Tibial nerve (tissue), 4 donors: ENCODE measurements at regions not wholly inside any gene's neighbourhood (a gene's known extent, or its start where the extent isn't known, plus 50 kb on each side); places are given as distances from the start of the nearest gene placed in this dataset.

Experiments used
- DNase-seq, 2 donors: peaks; one replicate each; pipeline ENCODE4 v3.0.0-alpha.2; 2019; ENCODE audit warnings: low spot score in 2 of 2
- H3K27ac ChIP-seq, 4 donors: fragments of 200-600 bp; sonication (generic) in 3 of 4; one replicate each; pipeline ENCODE4 v1.5.1; 2017 to 2019; ENCODE audit warnings: mild to moderate bottlenecking in 1 of 4
- H3K27me3 ChIP-seq, 2 donors: fragments of 200-600 bp; sonication (generic) in 1 of 2; one replicate each; pipeline versions ENCODE4 v1.5.1 to v1.6.0; 2017 to 2019
- H3K36me3 ChIP-seq, 3 donors: fragments of 200-600 bp; sonication (generic); one replicate each; pipeline ENCODE4 v1.5.1; 2018 to 2019
- H3K4me1 ChIP-seq, 4 donors: fragments of 200-600 bp; sonication (generic) in 3 of 4; one replicate each; pipeline ENCODE4 v1.5.1; 2017 to 2019
- H3K4me3 ChIP-seq, 4 donors: fragments of 200-600 bp; sonication (generic) in 3 of 4; one replicate each; pipeline ENCODE4 v1.5.1; 2017 to 2019; ENCODE audit warnings: mild to moderate bottlenecking in 1 of 4, moderate library complexity in 1 of 4
- H3K9me3 ChIP-seq, 4 donors: fragments of 200-600 bp; sonication (generic) in 3 of 4; one replicate each; pipeline ENCODE4 v1.5.1; 2017 to 2019
- EP300 ChIP-seq, 2 donors: sonication (generic); formaldehyde crosslinking; IDR thresholded peaks; one replicate each; pipeline ENCODE4 v1.6.1; 2017; ENCODE audit warnings: antibody characterized with exemption in 2 of 2, mild to moderate bottlenecking in 1 of 2
- POLR2A ChIP-seq, 2 donors: fragments of 450-650 bp; IDR thresholded peaks; one replicate each; pipeline ENCODE4 v1.6.1; 2017; ENCODE audit warnings: antibody characterized with exemption in 2 of 2, mild to moderate bottlenecking in 2 of 2, moderate library complexity in 2 of 2
- WGBS, 2 donors: methylation state at CpG; one replicate each; pipeline ENCODE4 v1.1.5; 2018; 5-methylcytosine and 5-hydroxymethylcytosine counted together
- TF ChIP-seq, protein P1 (sequence below), 5 experiments: fragments of 200-600 bp in 3 of 5; fragments of 450-650 bp in 2 of 5; sonication (generic) in 3 of 5; IDR thresholded peaks; one replicate each; pipeline ENCODE4 v1.5.1; 2016 to 2019; ENCODE audit warnings: antibody characterized with exemption in 5 of 5, mild to moderate bottlenecking in 3 of 5, moderate library complexity in 2 of 5

DNA sequence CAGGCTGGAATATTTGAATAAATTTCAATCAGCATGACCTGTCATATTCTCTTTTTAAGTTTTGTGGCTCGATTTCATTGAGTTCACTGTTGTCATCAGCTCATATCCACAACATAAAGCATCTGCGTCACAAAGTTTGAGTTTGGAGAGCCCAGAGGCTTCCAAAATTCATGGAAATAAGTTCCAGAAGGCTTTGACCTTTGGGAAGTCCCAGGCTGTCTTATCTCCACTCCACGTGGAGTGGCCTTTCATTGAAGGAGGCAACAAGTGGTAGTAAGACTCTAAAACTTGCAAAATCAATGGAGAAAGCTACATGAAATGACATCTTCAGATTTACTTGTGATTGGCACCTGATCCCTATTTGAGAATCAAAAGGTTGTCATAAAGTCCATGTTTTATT is 54.1 kb upstream of the UNC5C start:
- H3K27me3 ChIP-seq = no peaks in the 10 kb centered on the region
- no peaks in the 10 kb centered on the region for H3K4me1 ChIP-seq
- no peak for DNase-seq
- H3K4me3 ChIP-seq = no peak overlapping the region
- no peaks in the 10 kb centered on the region for H3K9me3 ChIP-seq
- no peaks in the 10 kb centered on the region for H3K36me3 ChIP-seq
- TF ChIP-seq POLR2A (IDR thresholded peaks at IDR 0.05) = no peak
- 86 to 92% methylated on average over 3 of the region's 3 CpGs for whole genome bisulfite sequencing, 2 donors
- no peak overlapping the region for H3K27ac ChIP-seq

- Histone ChIP-seq H3K9me3 (no peaks in the 10 kb centered on the region), H3K36me3 (no peaks in the 10 kb centered on the region), H3K4me1 (no peaks in the 10 kb centered on the region), H3K27me3 (no peaks in the 10 kb centered on the region), H3K4me3 (no peak overlapping the region), H3K27ac (no peak overlapping the region)
- DNase-seq = no peak
- 81 to 84% methylated on average over 4 of the region's 4 CpGs for WGBS, 2 donors
- TF ChIP-seq, protein P1, sequence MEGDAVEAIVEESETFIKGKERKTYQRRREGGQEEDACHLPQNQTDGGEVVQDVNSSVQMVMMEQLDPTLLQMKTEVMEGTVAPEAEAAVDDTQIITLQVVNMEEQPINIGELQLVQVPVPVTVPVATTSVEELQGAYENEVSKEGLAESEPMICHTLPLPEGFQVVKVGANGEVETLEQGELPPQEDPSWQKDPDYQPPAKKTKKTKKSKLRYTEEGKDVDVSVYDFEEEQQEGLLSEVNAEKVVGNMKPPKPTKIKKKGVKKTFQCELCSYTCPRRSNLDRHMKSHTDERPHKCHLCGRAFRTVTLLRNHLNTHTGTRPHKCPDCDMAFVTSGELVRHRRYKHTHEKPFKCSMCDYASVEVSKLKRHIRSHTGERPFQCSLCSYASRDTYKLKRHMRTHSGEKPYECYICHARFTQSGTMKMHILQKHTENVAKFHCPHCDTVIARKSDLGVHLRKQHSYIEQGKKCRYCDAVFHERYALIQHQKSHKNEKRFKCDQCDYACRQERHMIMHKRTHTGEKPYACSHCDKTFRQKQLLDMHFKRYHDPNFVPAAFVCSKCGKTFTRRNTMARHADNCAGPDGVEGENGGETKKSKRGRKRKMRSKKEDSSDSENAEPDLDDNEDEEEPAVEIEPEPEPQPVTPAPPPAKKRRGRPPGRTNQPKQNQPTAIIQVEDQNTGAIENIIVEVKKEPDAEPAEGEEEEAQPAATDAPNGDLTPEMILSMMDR (IDR thresholded peaks at IDR 0.05) = no peak
- TF ChIP-seq POLR2A (IDR thresholded peaks at IDR 0.05) = no peak
These were observed 52.6 kb upstream of the UNC5C start for GRCh38 chr4:95601356-95601755.

DNA sequence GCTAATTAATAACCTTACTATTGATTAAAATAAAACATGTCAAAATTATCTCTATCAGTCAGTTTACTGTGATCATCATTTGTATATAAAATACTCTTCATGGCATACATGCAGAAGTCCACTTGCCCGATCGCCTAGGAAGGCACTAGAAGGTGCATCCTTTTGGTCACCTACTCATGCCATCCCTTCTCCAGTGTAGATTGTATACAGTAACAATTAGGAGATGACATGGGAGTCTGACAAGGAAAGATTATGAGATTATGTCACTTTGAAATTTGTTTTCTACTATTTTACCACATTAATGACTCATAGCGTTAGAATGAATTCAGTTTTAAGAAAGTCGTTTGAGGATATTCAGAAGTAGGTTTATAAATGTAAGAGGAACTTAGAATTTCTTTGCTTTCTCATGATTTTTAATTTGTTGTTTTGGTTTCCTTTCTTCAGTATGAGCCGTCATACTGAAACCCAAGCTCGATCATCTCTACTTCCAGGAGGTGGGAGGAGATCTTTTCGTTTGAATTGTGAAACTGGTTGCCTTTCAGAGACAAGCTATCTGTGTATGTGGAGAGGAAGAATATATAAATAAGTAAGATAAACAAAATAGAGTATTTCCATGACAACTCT is 51.1 kb upstream of the UNC5C start:
- 80 to 84% methylated on average over 7 of the region's 7 CpGs for WGBS, 2 donors
- no peak overlapping the region for H3K4me3 ChIP-seq
- no peak overlapping the region for H3K27ac ChIP-seq
- no peaks in the 10 kb centered on the region for H3K36me3 ChIP-seq
- no peaks in the 10 kb centered on the region for H3K27me3 ChIP-seq
- TF ChIP-seq POLR2A (IDR thresholded peaks at IDR 0.05) (no peak), EP300 (IDR thresholded peaks at IDR 0.05) (no peak)
- TF ChIP-seq, protein P1 (IDR thresholded peaks at IDR 0.05) = no peak
- no peaks in the 10 kb centered on the region for H3K4me1 ChIP-seq
- no peak for DNase-seq
- H3K9me3 ChIP-seq = no peaks in the 10 kb centered on the region
